MM.1S (cell line): ENCODE measurements at regions not wholly inside any gene's neighbourhood (a gene's known extent, or its start where the extent isn't known, plus 50 kb on each side); places are given as distances from the start of the nearest gene placed in this dataset.

ENCODE experiments used
- DNase-seq: peaks from one replicate; pipeline ENCODE4 v3.0.0-alpha.2; 2015
- H2AFZ ChIP-seq: fragments of 300-600 bp; sonication (generic); 2 replicates; pipeline ENCODE4 v1.6.0; 2016; ENCODE audit warnings: antibody characterized with exemption, low read length
- H3F3A ChIP-seq: fragments of 300-600 bp; sonication (generic); 2 replicates; pipeline ENCODE4 v1.6.1; 2016; ENCODE audit warnings: mild to moderate bottlenecking, antibody characterized with exemption, low read length, moderate library complexity, mixed read lengths; ENCODE audit not compliant: insufficient read depth
- H3K27ac ChIP-seq: fragments of 300-600 bp; sonication (generic); 2 replicates; pipeline ENCODE4 v1.5.1; 2016; ENCODE audit warnings: mild to moderate bottlenecking, low read length
- H3K27me3 ChIP-seq: fragments of 300-600 bp; sonication (generic); replicated peaks from 2 replicates; pipeline ENCODE4 v1.6.0; 2016; ENCODE audit warnings: low read length; ENCODE audit not compliant: insufficient read depth
- H3K36me3 ChIP-seq: fragments of 300-600 bp; sonication (generic); replicated peaks from 2 replicates; pipeline ENCODE4 v1.6.1; 2016; ENCODE audit warnings: mild to moderate bottlenecking, low read length, mixed read lengths; ENCODE audit not compliant: insufficient read depth
- H3K4me1 ChIP-seq: fragments of 300-600 bp; sonication (generic); 2 replicates; pipeline ENCODE4 v1.6.1; 2016; ENCODE audit warnings: low read length, mixed read lengths
- H3K4me2 ChIP-seq: fragments of 300-600 bp; sonication (generic); 2 replicates; pipeline ENCODE4 v1.6.0; 2016; ENCODE audit warnings: low read depth, low read length
- H3K4me3 ChIP-seq: fragments of 300-600 bp; sonication (generic); 2 replicates; pipeline ENCODE4 v1.5.1; 2016; ENCODE audit warnings: low read length, mixed read lengths
- H3K79me2 ChIP-seq: fragments of 300-600 bp; sonication (generic); 2 replicates; pipeline ENCODE4 v1.6.1; 2016; ENCODE audit warnings: mixed run types, low read length, mixed read lengths
- H3K9ac ChIP-seq: fragments of 300-600 bp; sonication (generic); 2 replicates; pipeline ENCODE4 v1.6.1; 2016; ENCODE audit warnings: low read length, mixed read lengths
- H3K9me2 ChIP-seq: fragments of 300-600 bp; sonication (generic); replicated peaks from 2 replicates; pipeline ENCODE4 v1.6.1; 2016; ENCODE audit warnings: mild to moderate bottlenecking, low read length, mixed read lengths; ENCODE audit not compliant: insufficient read depth
- H3K9me3 ChIP-seq: fragments of 300-600 bp; sonication (generic); replicated peaks from 2 replicates; pipeline ENCODE4 v1.6.1; 2016; ENCODE audit warnings: mild to moderate bottlenecking, low read length, mixed read lengths; ENCODE audit not compliant: insufficient read depth
- H4K20me1 ChIP-seq: fragments of 300-600 bp; sonication (generic); 2 replicates; pipeline ENCODE4 v1.6.1; 2016; ENCODE audit warnings: mild to moderate bottlenecking, low read length, moderate library complexity, mixed read lengths; ENCODE audit not compliant: insufficient read depth
- CTCF ChIP-seq: fragments of 300-600 bp; sonication (generic); IDR thresholded peaks from 2 replicates; pipeline ENCODE4 v1.5.1; 2016; ENCODE audit warnings: antibody characterized with exemption, low read length, mixed read lengths
- EZH2 ChIP-seq: fragments of 300-600 bp; sonication (generic); optimal IDR thresholded peaks from 2 replicates; pipeline ENCODE3; 2017; ENCODE audit warnings: low read depth, mild to moderate bottlenecking, antibody characterized with exemption, low read length, mixed read lengths
- EZH2phosphoT487 ChIP-seq: fragments of 300-600 bp; sonication (generic); IDR thresholded peaks from 2 replicates; pipeline ENCODE4 v1.6.1; 2018; ENCODE audit warnings: antibody characterized with exemption, low read length

GRCh38 chr4:74522251-74522991 lies 77.5 kb downstream of the AREG start:
- no peak overlapping the region for H3K4me2 ChIP-seq
- no peak overlapping the region for H3K9ac ChIP-seq
- no peaks in the 10 kb centered on the region for H3K27me3 ChIP-seq
- H4K20me1 ChIP-seq: no peaks in the 10 kb centered on the region
- no peak overlapping the region for H3K4me3 ChIP-seq
- no peaks in the 10 kb centered on the region for H3K9me3 ChIP-seq
- DNase-seq: no peak
- H3K79me2 ChIP-seq: no peaks in the 10 kb centered on the region
- H3K4me1 ChIP-seq: no peaks in the 10 kb centered on the region
- H3K36me3 ChIP-seq: no peaks in the 10 kb centered on the region
- TF ChIP-seq EZH2phosphoT487 (no peak), CTCF (no peak), EZH2 (no peak)
- H2AFZ ChIP-seq: no peak overlapping the region
- no peaks in the 10 kb centered on the region for H3F3A ChIP-seq
- no peaks in the 10 kb centered on the region for H3K9me2 ChIP-seq
- no peak overlapping the region for H3K27ac ChIP-seq

DNA sequence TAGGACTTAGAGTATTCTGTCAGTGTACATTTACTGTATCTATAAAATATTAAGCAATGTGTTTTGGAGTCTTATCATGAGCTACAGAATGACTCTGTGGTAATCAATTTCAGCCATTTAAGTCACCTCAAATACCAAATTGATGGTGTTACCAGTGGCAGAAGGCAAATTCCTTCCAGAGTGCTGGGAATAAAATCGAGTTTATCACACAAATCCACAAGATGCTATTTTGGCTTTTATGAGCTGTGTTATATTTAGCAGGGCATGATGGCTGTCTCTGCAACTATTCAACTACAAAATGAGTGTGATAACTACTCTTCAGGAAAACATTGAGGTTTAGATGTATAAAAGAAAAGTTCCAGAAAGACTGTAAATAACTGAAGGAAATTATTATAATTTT lies 78.2 kb downstream of the AREG start:
- Histone ChIP-seq H3K4me2 (no peak overlapping the region), H3K36me3 (no peaks in the 10 kb centered on the region), H4K20me1 (no peaks in the 10 kb centered on the region), H3K27me3 (no peaks in the 10 kb centered on the region), H3K4me3 (no peak overlapping the region), H2AFZ (no peak overlapping the region), H3K9me2 (no peaks in the 10 kb centered on the region), H3K9ac (no peak overlapping the region), H3K4me1 (no peaks in the 10 kb centered on the region), H3K79me2 (no peaks in the 10 kb centered on the region), H3K27ac (no peak overlapping the region), H3K9me3 (no peaks in the 10 kb centered on the region), H3F3A (no peaks in the 10 kb centered on the region)
- no peak for DNase-seq
- TF ChIP-seq EZH2 (no peak), EZH2phosphoT487 (no peak), CTCF (no peak)

DNA sequence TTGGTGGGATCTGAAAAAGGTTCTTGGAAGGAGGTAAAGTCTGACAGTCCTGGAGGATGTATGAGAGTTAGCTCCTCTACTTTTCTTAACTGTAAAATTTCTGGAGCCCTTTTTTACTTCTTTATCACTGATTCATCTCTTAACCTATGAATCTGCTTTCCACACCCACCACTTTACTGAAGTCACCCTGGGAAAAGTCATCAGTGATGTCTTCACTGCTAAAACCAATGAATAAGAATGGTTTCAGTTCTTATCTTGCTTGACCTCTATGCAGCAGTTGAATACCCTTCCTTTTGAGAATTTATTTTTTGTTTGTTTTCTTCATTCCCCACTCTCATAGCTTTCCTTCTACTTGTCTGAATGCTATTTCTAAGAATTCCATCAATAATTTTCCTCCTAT lies 80.0 kb downstream of the AREG start:
- Histone ChIP-seq H4K20me1 (no peaks in the 10 kb centered on the region), H2AFZ (no peak overlapping the region), H3K9me3 (no peaks in the 10 kb centered on the region), H3K27ac (no peak overlapping the region), H3K9me2 (no peaks in the 10 kb centered on the region), H3K4me1 (no peaks in the 10 kb centered on the region), H3K9ac (no peak overlapping the region), H3K36me3 (no peaks in the 10 kb centered on the region), H3K4me3 (no peak overlapping the region), H3F3A (no peaks in the 10 kb centered on the region), H3K27me3 (no peaks in the 10 kb centered on the region), H3K79me2 (no peaks in the 10 kb centered on the region), H3K4me2 (no peak overlapping the region)
- no peak for DNase-seq
- TF ChIP-seq EZH2phosphoT487: no peak
- no peak for TF ChIP-seq CTCF
- TF ChIP-seq EZH2: no peak
